ENCODE measurements at regions not wholly inside any gene's neighbourhood (a gene's known extent, or its start where the extent isn't known, plus 50 kb on each side); places are given as distances from the start of the nearest gene placed in this dataset.

DNA sequence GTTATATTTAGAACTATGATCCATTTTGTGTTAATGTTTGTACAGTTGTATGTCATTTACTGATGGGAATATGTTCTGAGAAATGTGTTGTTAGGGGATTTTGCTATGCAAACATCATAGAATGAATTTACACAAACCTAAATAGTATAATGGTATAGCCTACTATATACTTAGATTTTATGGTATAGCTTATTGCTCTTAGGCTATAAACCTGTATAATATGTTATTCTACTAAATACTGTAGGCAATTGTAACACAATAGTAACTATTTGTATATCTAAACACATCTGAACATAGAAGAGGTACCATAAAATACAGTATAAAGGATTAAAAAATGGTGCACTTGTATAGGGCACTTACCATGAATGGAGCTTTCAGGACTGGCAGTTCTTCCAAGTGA lies 105.4 kb upstream of the GRIN2B start:
- TF ChIP-seq CHD2 (IDR thresholded peaks at IDR 0.05; ENCODE audit: low read length, partially characterized antibody): no peak
- no peak for TF ChIP-seq POLR2A (IDR thresholded peaks at IDR 0.05; ENCODE audit: low read length)
- TF ChIP-seq RCOR1 (IDR thresholded peaks at IDR 0.05; ENCODE audit: low read depth, low read length): no peak
- TF ChIP-seq, protein P1, sequence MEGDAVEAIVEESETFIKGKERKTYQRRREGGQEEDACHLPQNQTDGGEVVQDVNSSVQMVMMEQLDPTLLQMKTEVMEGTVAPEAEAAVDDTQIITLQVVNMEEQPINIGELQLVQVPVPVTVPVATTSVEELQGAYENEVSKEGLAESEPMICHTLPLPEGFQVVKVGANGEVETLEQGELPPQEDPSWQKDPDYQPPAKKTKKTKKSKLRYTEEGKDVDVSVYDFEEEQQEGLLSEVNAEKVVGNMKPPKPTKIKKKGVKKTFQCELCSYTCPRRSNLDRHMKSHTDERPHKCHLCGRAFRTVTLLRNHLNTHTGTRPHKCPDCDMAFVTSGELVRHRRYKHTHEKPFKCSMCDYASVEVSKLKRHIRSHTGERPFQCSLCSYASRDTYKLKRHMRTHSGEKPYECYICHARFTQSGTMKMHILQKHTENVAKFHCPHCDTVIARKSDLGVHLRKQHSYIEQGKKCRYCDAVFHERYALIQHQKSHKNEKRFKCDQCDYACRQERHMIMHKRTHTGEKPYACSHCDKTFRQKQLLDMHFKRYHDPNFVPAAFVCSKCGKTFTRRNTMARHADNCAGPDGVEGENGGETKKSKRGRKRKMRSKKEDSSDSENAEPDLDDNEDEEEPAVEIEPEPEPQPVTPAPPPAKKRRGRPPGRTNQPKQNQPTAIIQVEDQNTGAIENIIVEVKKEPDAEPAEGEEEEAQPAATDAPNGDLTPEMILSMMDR (IDR thresholded peaks at IDR 0.05): no peak
- TF ChIP-seq, protein P2, sequence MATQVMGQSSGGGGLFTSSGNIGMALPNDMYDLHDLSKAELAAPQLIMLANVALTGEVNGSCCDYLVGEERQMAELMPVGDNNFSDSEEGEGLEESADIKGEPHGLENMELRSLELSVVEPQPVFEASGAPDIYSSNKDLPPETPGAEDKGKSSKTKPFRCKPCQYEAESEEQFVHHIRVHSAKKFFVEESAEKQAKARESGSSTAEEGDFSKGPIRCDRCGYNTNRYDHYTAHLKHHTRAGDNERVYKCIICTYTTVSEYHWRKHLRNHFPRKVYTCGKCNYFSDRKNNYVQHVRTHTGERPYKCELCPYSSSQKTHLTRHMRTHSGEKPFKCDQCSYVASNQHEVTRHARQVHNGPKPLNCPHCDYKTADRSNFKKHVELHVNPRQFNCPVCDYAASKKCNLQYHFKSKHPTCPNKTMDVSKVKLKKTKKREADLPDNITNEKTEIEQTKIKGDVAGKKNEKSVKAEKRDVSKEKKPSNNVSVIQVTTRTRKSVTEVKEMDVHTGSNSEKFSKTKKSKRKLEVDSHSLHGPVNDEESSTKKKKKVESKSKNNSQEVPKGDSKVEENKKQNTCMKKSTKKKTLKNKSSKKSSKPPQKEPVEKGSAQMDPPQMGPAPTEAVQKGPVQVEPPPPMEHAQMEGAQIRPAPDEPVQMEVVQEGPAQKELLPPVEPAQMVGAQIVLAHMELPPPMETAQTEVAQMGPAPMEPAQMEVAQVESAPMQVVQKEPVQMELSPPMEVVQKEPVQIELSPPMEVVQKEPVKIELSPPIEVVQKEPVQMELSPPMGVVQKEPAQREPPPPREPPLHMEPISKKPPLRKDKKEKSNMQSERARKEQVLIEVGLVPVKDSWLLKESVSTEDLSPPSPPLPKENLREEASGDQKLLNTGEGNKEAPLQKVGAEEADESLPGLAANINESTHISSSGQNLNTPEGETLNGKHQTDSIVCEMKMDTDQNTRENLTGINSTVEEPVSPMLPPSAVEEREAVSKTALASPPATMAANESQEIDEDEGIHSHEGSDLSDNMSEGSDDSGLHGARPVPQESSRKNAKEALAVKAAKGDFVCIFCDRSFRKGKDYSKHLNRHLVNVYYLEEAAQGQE (IDR thresholded peaks at IDR 0.05): no peak
- TF ChIP-seq TP53 (CRISPR knock-in tag; IDR thresholded peaks at IDR 0.05): no peak
- TF ChIP-seq EP300 (IDR thresholded peaks at IDR 0.05): no peak
- TF ChIP-seq KDM1A (IDR thresholded peaks at IDR 0.05; ENCODE audit: low read depth): no peak
- TF ChIP-seq, protein P3, sequence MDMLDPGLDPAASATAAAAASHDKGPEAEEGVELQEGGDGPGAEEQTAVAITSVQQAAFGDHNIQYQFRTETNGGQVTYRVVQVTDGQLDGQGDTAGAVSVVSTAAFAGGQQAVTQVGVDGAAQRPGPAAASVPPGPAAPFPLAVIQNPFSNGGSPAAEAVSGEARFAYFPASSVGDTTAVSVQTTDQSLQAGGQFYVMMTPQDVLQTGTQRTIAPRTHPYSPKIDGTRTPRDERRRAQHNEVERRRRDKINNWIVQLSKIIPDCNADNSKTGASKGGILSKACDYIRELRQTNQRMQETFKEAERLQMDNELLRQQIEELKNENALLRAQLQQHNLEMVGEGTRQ (IDR thresholded peaks at IDR 0.05): no peak
- TF ChIP-seq, protein P4, sequence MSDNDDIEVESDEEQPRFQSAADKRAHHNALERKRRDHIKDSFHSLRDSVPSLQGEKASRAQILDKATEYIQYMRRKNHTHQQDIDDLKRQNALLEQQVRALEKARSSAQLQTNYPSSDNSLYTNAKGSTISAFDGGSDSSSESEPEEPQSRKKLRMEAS (IDR thresholded peaks at IDR 0.05): no peak
- TF ChIP-seq HOXA7 (CRISPR knock-in tag; IDR thresholded peaks at IDR 0.05): no peak
- TF ChIP-seq, protein P5, sequence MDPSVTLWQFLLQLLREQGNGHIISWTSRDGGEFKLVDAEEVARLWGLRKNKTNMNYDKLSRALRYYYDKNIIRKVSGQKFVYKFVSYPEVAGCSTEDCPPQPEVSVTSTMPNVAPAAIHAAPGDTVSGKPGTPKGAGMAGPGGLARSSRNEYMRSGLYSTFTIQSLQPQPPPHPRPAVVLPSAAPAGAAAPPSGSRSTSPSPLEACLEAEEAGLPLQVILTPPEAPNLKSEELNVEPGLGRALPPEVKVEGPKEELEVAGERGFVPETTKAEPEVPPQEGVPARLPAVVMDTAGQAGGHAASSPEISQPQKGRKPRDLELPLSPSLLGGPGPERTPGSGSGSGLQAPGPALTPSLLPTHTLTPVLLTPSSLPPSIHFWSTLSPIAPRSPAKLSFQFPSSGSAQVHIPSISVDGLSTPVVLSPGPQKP (IDR thresholded peaks at IDR 0.05; ENCODE audit: low read depth, low read length): no peak
- TF ChIP-seq JUN (IDR thresholded peaks at IDR 0.05): no peak
